HAP-1 (cell line): ENCODE measurements at regions not wholly inside any gene's neighbourhood (a gene's known extent, or its start where the extent isn't known, plus 50 kb on each side); places are given as distances from the start of the nearest gene placed in this dataset.
"Not testable (repeated sequence)": the region's sequence is repeated elsewhere in the genome, so short reads cannot be mapped to it uniquely, and the experiment has no call there.

Source experiments
- DNase-seq, 2 experiments: peaks; one replicate each; pipeline ENCODE4 v3.0.0-alpha.2; 2016 to 2020; ENCODE audit warnings: low spot score in 2 of 2
- H3K27me3 ChIP-seq: fragments of 250-450 bp; sonication (Bioruptor Pico); 2 replicates; pipeline ENCODE4 v1.5.1; 2020; ENCODE audit warnings: low read depth, mild to moderate bottlenecking, moderate library complexity
- H3K36me3 ChIP-seq: fragments of 250-450 bp; sonication (Bioruptor Pico); replicated peaks from 2 replicates; pipeline ENCODE4 v1.5.1; 2020; ENCODE audit warnings: mild to moderate bottlenecking
- H3K4me1 ChIP-seq: fragments of 250-450 bp; sonication (Bioruptor Pico); 2 replicates; pipeline ENCODE4 v1.5.1; 2020; ENCODE audit warnings: mild to moderate bottlenecking
- H3K4me3 ChIP-seq: fragments of 250-450 bp; sonication (Bioruptor Pico); 2 replicates; pipeline ENCODE4 v1.5.1; 2020; ENCODE audit warnings: mild to moderate bottlenecking, moderate library complexity
- H3K9me3 ChIP-seq: fragments of 250-450 bp; sonication (Bioruptor Pico); 2 replicates; pipeline ENCODE4 v1.5.1; 2020; ENCODE audit warnings: mild to moderate bottlenecking, moderate library complexity
- in situ Hi-C: fragments of 300-500 bp; cut with MboI; formaldehyde crosslinking; loops from 3 replicates; pipeline ENCODE4 v1.14.3; 2020; ENCODE audit warnings: low sequenced_read_pairs, inconsistent platforms, mixed read lengths

DNA sequence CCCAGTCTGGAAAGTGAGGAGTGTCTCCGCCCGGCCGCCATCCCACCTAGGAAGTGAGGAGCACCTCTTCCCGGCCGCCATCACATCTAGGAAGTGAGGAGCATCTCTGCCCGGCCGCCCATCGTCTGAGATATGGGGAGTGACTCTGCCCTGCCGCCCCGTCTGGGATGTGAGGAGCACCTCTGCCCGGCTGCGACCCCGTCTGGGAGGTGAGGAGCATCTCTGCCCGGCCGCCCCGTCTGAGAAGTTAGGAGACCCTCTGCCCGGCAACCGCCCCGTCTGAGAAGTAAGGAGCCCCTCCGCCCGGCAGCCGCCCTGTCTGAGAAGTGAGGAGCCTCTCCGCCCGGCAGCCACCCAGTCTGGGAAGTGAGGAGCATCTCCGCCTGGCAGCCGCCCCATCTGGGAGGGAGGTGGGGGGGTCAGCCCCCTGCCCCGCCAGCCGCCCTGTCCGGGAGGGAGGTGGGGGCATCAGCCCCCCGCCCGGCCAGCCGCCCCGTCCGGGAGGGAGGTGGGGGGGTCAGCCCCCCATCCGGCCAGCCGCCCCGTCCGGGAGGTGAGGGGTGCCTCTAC is 671.8 kb upstream of the IMPG1 start:
- in situ Hi-C loops, H3K4me3 ChIP-seq, DNase-seq, H3K27me3 ChIP-seq, H3K4me1 ChIP-seq, H3K36me3 ChIP-seq, H3K9me3 ChIP-seq: not testable (repeated sequence)

DNA sequence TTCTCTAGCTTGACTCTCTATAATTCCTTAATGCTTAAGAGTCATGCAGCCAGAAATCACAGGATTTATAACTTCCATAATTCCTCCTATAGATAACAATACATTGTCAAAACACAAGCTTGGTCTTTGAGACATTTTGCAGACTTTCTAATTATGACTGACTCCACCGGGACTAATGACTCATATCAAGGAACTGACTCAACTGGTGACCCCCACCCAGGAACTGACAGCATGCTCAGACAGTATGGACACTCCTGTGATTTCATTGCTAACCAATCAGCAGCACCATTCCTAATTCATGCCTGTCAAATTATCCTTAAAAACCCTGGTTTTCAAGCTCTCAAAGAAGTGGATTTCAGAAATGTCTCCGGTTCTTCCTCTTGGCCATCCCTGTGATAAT is 670.5 kb upstream of the IMPG1 start:
- DNase-seq = no peak

DNA sequence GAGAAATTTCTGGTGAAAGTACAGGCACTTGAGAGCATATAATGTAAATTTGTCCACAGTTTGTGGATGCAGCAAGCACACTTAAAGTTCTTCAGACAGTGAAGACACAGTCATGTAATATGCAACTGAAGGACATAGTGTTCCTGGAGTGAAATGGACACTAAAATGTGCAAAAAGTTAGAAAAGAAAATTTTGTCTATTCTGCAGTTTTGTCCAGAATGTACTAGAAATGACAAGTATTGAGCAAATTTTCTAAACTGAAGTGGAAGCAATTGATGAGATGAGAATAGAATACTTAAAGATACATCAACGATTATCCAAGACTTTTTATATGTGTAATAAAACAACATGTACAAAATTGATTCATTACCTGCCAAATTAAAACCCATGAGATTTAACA is 647.0 kb upstream of the IMPG1 start:
- DNase-seq = no peak
- H3K9me3 ChIP-seq = no peaks in the 10 kb centered on the region
- H3K4me1 ChIP-seq = no peaks in the 10 kb centered on the region
- H3K27me3 ChIP-seq = no peaks in the 10 kb centered on the region
- no peaks in the 10 kb centered on the region for H3K36me3 ChIP-seq
- in situ Hi-C loops = no loop called here
- H3K4me3 ChIP-seq = no peak overlapping the region

More for the DNA sequence above, 670.5 kb upstream of the IMPG1 start:
- H3K27me3 ChIP-seq = no peaks in the 10 kb centered on the region
- H3K4me3 ChIP-seq = no peak overlapping the region
- H3K4me1 ChIP-seq = no peaks in the 10 kb centered on the region
- no peaks in the 10 kb centered on the region for H3K36me3 ChIP-seq
- in situ Hi-C loops = no loop called here
- no peaks in the 10 kb centered on the region for H3K9me3 ChIP-seq

DNA sequence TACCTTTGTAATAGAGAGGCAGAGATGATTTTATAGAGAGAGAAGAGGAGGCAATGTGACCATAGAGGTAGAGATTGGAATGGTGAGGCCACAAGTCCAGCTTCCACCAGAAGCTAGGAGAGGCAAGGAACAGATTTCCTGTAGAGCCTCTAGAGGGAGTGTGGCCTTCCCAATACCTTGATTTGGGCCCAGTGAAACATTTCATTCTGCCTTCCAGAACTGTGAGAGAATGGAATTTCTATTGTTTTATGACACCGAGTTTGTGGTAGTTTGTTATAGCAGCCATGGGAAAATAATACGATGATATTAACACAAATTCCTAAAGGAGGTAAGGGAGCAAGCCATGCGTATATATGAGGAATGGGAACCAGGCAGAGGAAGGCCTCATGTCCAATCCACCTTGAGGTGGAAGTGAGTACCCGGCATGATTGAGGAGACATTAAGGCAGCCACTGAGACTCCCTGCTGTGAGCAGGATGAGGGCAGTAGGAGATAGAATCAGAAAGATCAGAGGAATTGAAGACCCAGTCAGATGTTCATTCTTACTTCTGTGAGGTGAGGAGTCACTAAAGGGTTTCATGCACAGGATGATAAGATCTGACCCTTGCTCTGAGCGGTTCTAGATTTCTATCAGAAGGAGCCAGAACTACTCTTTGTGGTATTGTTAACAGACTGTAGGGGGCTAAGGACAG is 636.3 kb upstream of the IMPG1 start:
- no peaks in the 10 kb centered on the region for H3K36me3 ChIP-seq
- no peak overlapping the region for H3K4me3 ChIP-seq
- no peaks in the 10 kb centered on the region for H3K27me3 ChIP-seq
- H3K4me1 ChIP-seq = no peaks in the 10 kb centered on the region
- H3K9me3 ChIP-seq = no peaks in the 10 kb centered on the region
- in situ Hi-C loops = no loop called here
- DNase-seq = no peak

DNA sequence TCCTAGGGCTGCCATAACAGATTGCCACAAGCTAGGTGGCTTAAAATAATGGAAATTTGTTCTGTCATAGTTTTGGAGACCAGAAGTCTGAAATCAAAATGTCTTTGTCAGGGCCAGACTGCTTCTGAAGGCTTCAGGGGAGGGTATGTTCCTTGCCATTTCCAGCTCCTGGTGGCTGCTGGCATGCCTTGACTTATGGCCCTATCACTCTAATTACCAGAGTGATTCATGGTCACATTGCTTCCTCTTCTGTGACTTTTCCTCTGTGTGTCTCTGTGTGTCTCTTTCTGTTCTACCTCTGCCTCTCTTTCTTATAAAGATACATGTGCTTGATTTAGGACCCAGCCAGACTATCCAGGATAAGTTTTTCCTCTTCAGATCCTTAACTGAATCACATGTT is 635.2 kb upstream of the IMPG1 start:
- Histone ChIP-seq H3K36me3 (no peaks in the 10 kb centered on the region), H3K27me3 (no peaks in the 10 kb centered on the region), H3K4me3 (no peak overlapping the region), H3K4me1 (no peaks in the 10 kb centered on the region), H3K9me3 (no peaks in the 10 kb centered on the region)
- no peak for DNase-seq
- in situ Hi-C loops = no loop called here

DNA sequence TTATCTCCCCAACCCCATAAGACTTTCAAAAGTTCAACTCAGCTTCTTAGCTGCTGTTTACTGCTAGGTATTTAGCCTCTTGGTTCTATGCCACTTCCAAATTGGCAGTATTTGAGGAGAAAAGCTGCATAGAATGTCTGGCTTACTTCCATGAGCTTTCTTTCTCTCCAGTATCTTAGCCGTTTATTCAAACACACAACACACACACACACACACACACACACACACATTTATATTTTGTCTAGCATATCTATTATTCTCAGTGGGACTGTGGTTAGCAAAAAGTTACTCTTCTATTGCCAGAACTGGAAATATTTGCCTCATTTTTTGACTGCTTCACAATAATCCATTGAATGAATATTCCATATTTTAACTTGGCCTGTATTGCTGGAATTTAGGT is 634.2 kb upstream of the IMPG1 start:
- Histone ChIP-seq H3K4me1 (no peaks in the 10 kb centered on the region), H3K4me3 (no peak overlapping the region), H3K36me3 (no peaks in the 10 kb centered on the region), H3K9me3 (no peaks in the 10 kb centered on the region), H3K27me3 (no peaks in the 10 kb centered on the region)
- DNase-seq = no peak
- in situ Hi-C loops = no loop called here

DNA sequence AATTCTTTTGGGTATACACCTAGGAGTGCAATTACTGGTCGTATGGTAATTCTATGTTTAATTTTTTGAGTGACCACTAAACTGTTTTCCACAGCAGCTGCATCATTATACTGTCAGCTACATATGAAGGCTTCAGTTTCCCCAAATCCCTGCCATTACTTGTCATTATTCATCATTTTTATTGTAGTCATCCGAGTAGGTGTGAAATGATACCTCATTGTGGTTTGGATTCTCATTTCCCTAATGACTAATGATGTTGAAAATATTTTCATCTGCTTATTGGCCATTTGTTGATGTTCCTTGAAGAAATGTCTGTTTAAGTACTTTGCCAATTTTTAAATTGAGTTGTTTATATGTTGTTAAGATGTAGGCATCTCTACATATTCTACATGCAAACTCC is 633.6 kb upstream of the IMPG1 start:
- Histone ChIP-seq H3K4me1 (no peaks in the 10 kb centered on the region), H3K9me3 (no peaks in the 10 kb centered on the region), H3K27me3 (no peaks in the 10 kb centered on the region), H3K4me3 (no peak overlapping the region), H3K36me3 (no peaks in the 10 kb centered on the region)
- no peak for DNase-seq
- in situ Hi-C loops = no loop called here

DNA sequence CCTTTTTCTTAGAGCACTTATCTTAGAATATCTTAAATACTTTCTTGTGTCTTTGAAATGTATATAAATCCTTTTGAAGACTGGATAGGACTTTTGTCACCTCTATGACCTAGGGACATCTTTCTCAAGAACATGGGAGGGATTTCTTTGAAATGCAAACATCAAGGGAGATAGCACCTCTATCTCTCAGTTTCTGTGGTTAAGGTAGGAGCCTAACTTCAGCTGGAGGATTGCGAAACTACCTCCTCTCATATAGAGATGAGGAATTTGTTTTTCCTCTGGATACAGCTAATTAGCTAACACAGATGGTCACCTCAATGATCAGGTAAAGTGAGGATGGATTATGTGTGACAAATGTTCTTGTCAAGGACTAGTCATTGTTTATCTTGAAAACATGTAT is 631.3 kb upstream of the IMPG1 start:
- in situ Hi-C loops = no loop called here
- no peaks in the 10 kb centered on the region for H3K27me3 ChIP-seq
- no peaks in the 10 kb centered on the region for H3K4me1 ChIP-seq
- no peak for DNase-seq
- no peaks in the 10 kb centered on the region for H3K9me3 ChIP-seq
- H3K36me3 ChIP-seq = no peaks in the 10 kb centered on the region
- no peak overlapping the region for H3K4me3 ChIP-seq

DNA sequence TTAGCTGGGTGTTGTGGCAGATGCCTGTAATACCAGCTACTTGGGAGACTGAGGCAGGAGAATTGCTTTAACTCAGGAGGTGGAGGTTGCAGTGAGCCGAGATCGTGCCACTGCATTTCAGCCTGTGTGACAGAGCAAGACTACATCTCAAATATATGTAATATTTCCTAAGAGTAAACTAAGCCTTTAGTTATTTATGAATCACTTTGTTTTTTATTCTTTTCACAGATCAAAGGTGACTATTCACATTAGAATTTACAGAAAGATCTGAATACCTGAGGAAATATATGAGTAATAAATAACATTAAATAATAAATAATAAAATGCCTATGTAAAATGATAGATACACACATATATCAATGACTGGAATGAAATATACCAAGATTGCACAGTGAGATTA is 630.8 kb upstream of the IMPG1 start:
- no peak for DNase-seq
- Histone ChIP-seq H3K9me3 (no peaks in the 10 kb centered on the region), H3K4me3 (no peak overlapping the region), H3K4me1 (no peaks in the 10 kb centered on the region), H3K36me3 (no peaks in the 10 kb centered on the region), H3K27me3 (no peaks in the 10 kb centered on the region)
- in situ Hi-C loops = no loop called here

DNA sequence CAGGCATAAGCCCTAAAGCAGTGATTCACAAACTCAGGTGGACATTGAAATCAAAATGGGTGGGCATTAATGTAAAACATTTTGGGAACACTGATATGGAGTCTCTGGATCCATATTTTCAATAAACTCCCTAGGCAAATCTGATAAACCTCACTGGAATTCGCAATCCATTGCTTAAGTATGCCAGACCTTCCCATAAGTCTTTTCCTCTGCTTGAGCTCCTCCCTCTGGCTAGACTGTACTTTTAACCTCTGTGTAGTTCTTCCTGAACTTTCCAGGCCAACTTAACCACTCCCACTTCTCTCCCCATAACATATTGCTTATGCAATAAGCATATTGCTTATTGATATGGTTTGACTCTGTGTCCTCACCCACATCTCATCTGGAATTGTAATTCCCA is 629.7 kb upstream of the IMPG1 start:
- Histone ChIP-seq H3K9me3 (no peaks in the 10 kb centered on the region), H3K4me1 (no peaks in the 10 kb centered on the region), H3K27me3 (no peaks in the 10 kb centered on the region), H3K36me3 (no peaks in the 10 kb centered on the region), H3K4me3 (no peak overlapping the region)
- in situ Hi-C loops = no loop called here
- DNase-seq = no peak

DNA sequence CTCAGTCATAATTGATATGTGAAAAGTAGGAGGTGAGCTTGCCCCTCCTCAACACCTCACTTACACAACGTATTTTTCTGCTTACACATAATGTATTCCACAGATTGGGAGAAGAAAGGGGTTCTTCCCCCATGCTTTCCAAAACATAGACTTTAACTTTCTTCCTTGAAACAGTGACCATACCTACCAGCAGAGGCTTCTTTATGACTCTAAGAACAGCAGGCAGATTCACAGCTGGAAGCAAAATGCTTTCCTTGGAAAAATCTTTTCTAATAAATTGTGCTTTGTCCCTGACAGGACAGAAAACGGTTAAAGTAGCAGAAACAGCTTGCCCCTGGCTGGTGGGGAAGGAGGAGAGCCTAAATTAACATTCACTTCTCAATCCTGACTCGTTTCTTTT is 629.1 kb upstream of the IMPG1 start:
- Histone ChIP-seq H3K36me3 (no peaks in the 10 kb centered on the region), H3K9me3 (no peaks in the 10 kb centered on the region), H3K4me1 (no peaks in the 10 kb centered on the region), H3K27me3 (no peaks in the 10 kb centered on the region), H3K4me3 (no peak overlapping the region)
- DNase-seq = no peak
- in situ Hi-C loops = no loop called here

DNA sequence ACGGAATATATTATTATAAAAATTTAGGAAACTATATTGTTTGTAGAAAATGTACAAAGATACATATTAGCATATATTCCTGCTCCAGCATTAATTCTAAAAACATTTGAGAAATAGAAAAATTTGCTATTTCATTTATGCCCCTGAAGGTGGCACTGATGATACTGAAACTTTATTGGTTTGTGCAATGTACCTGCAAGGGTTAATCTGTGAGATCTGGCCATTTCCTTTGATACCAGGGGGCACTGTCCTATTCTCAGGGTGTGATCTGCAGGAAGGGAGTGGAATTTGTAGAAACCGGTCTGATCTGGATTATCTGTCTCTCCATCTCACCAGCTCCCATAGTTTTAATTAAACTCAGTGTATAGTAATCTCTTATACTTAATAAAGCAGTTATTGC is 625.1 kb upstream of the IMPG1 start:
- in situ Hi-C loops = no loop called here
- Histone ChIP-seq H3K27me3 (no peaks in the 10 kb centered on the region), H3K36me3 (no peaks in the 10 kb centered on the region), H3K9me3 (no peaks in the 10 kb centered on the region), H3K4me3 (no peak overlapping the region), H3K4me1 (no peaks in the 10 kb centered on the region)
- no peak for DNase-seq

DNA sequence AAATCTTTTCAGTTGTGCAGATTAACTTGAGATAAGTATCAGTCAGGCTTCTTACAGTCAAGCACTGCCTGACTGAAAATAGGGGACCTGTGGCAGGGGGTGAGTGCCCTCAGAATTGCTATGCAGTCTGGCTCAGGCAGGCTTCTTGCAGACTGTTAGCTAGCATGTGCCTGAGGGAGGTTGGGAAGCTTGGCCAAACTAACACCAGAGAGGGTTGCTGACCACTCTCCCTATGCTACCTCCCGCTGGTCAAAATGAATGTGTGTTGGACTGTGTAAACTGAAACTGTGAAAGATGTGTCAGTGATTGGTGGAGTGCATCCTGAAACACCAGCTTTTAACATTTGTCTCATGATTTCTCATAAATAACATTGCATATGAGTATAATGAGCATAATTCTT is 622.3 kb upstream of the IMPG1 start:
- no peak for DNase-seq
- Histone ChIP-seq H3K36me3 (no peaks in the 10 kb centered on the region), H3K4me1 (no peaks in the 10 kb centered on the region), H3K9me3 (no peaks in the 10 kb centered on the region), H3K4me3 (no peak overlapping the region), H3K27me3 (no peaks in the 10 kb centered on the region)
- in situ Hi-C loops = no loop called here

DNA sequence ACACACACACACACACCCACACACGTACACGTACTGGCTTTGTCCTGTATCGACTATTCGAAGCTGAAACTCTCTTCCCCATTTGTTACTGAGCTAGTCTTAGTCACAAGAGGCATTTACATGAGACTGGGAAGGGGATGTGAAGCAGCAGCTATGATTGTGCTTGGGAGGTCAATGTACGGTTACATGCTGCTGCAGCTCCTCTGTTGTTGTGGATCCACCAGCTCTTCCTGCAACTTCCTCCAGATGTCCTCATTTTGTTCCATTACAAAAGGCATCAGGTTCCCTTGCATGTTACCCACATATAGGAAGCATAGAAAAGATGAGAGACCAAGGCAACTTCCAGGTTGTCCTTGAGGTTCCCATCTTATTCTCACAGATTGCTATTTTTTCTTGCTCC is 612.4 kb upstream of the IMPG1 start:
- Histone ChIP-seq H3K4me3 (no peak overlapping the region), H3K27me3 (no peaks in the 10 kb centered on the region), H3K4me1 (no peaks in the 10 kb centered on the region), H3K9me3 (no peaks in the 10 kb centered on the region), H3K36me3 (no peaks in the 10 kb centered on the region)
- in situ Hi-C loops = no loop called here
- DNase-seq = no peak

DNA sequence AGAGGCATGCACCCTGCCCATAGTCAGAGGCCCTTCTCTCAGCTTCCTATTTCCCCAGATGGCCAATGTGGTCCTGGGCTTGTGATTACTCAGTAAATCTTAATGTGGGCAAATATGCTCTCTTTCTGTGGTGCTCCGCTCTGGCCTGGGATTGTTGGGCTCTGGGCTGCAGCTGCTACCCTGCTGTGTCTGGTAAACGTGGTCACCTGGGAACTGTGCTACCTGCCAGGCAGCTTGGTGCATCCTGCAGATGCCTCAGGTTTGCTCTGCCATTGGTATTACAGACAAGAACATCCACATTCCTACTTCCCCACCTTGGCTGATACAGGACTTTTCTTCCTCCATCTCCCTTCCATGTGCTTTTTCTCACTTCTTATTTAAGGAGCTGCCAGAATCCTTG is 611.5 kb upstream of the IMPG1 start:
- H3K9me3 ChIP-seq = no peaks in the 10 kb centered on the region
- H3K27me3 ChIP-seq = no peaks in the 10 kb centered on the region
- DNase-seq = no peak
- no peaks in the 10 kb centered on the region for H3K36me3 ChIP-seq
- no peak overlapping the region for H3K4me3 ChIP-seq
- no peaks in the 10 kb centered on the region for H3K4me1 ChIP-seq
- in situ Hi-C loops = no loop called here
